ENCODE measurements at regions not wholly inside any gene's neighbourhood (a gene's known extent, or its start where the extent isn't known, plus 50 kb on each side); places are given as distances from the start of the nearest gene placed in this dataset.

- Histone ChIP-seq H3K36me3 (ENCODE audit: low read depth) (no peaks in the 10 kb centered on the region), H3F3A (ENCODE audit: insufficient read depth, low read depth) (no peaks in the 10 kb centered on the region), H3K9me3 (ENCODE audit: insufficient read depth, low read depth) (no peaks in the 10 kb centered on the region), H3K9me2 (ENCODE audit: insufficient read depth) (no peaks in the 10 kb centered on the region), H3K79me2 (ENCODE audit: low read depth) (no peaks in the 10 kb centered on the region), H4K20me1 (ENCODE audit: insufficient read depth) (no peaks in the 10 kb centered on the region), H3K27ac (no peak overlapping the region), H2AFZ (no peak overlapping the region), H3K4me2 (no peak overlapping the region), H3K27me3 (ENCODE audit: insufficient read depth, low read depth) (no peaks in the 10 kb centered on the region), H3K4me3 (no peak overlapping the region), H3K4me1 (replicated peaks; ENCODE audit: insufficient read depth) (no peaks in the 10 kb centered on the region)
- ChIA-PET POLR2A (ENCODE audit: unreplicated experiment) (interaction anchor here (0.7 kb wide), 1 partner anchor 57 kb away, joined by 12 read pairs; no protein-coding TSS in a partner anchor), CTCF (no interaction called here)
- BruUV-seq (replicated peaks): no TSS peak
- TF ChIP-seq EZH2 (IDR thresholded peaks at IDR 0.05; ENCODE audit: low read depth) (no peak), CTCF (conservative IDR thresholded peaks at IDR 0.05) (no peak)
- no peak for DNase-seq
- intact Hi-C loops (cut with micrococcal nuclease; ENCODE audit: unreplicated experiment): no loop called here
Observed at GRCh38 chr7:118330388-118330787, 105.9 kb downstream of the ANKRD7 start.

- H3K9me2 ChIP-seq (ENCODE audit: insufficient read depth): no peaks in the 10 kb centered on the region
- CTCF ChIA-PET: no interaction called here
- TF ChIP-seq CTCF (conservative IDR thresholded peaks at IDR 0.05): no peak
- TF ChIP-seq EZH2 (IDR thresholded peaks at IDR 0.05; ENCODE audit: low read depth): no peak
- H2AFZ ChIP-seq: no peak overlapping the region
- no peaks in the 10 kb centered on the region for H4K20me1 ChIP-seq (ENCODE audit: insufficient read depth)
- no peak overlapping the region for H3K27ac ChIP-seq
- intact Hi-C loops (cut with micrococcal nuclease; ENCODE audit: unreplicated experiment): no loop called here
- POLR2A ChIA-PET (ENCODE audit: unreplicated experiment): no interaction called here
- no peaks in the 10 kb centered on the region for H3K79me2 ChIP-seq (ENCODE audit: low read depth)
- no peaks in the 10 kb centered on the region for H3K9me3 ChIP-seq (ENCODE audit: insufficient read depth, low read depth)
- H3K4me1 ChIP-seq (replicated peaks; ENCODE audit: insufficient read depth): no peaks in the 10 kb centered on the region
- no peaks in the 10 kb centered on the region for H3K36me3 ChIP-seq (ENCODE audit: low read depth)
- no peak overlapping the region for H3K4me3 ChIP-seq
- no peaks in the 10 kb centered on the region for H3F3A ChIP-seq (ENCODE audit: insufficient read depth, low read depth)
- BruUV-seq (replicated peaks): no TSS peak
- no peak overlapping the region for H3K4me2 ChIP-seq
- no peak for DNase-seq
- H3K27me3 ChIP-seq (ENCODE audit: insufficient read depth, low read depth): no peaks in the 10 kb centered on the region
Observed at GRCh38 chr7:118346748-118347147, 122.2 kb downstream of the ANKRD7 start.

GRCh38 chr7:118349604-118350003 is 125.1 kb downstream of the ANKRD7 start:
- Histone ChIP-seq H3K4me2 (no peak overlapping the region), H3K9me3 (ENCODE audit: insufficient read depth, low read depth) (no peaks in the 10 kb centered on the region), H3K4me3 (no peak overlapping the region), H3K4me1 (replicated peaks; ENCODE audit: insufficient read depth) (no peaks in the 10 kb centered on the region), H3K79me2 (ENCODE audit: low read depth) (no peaks in the 10 kb centered on the region), H3K27me3 (ENCODE audit: insufficient read depth, low read depth) (no peaks in the 10 kb centered on the region), H3K27ac (no peak overlapping the region), H2AFZ (no peak overlapping the region), H3K9me2 (ENCODE audit: insufficient read depth) (no peaks in the 10 kb centered on the region), H4K20me1 (ENCODE audit: insufficient read depth) (no peaks in the 10 kb centered on the region), H3K36me3 (ENCODE audit: low read depth) (no peaks in the 10 kb centered on the region), H3F3A (ENCODE audit: insufficient read depth, low read depth) (no peaks in the 10 kb centered on the region; the same call in 1 of the 2 replicates)
- BruUV-seq (replicated peaks): no TSS peak
- POLR2A ChIA-PET (ENCODE audit: unreplicated experiment): no interaction called here
- DNase-seq: no peak
- TF ChIP-seq EZH2 (IDR thresholded peaks at IDR 0.05; ENCODE audit: low read depth) (no peak), CTCF (conservative IDR thresholded peaks at IDR 0.05) (no peak)
- CTCF ChIA-PET: no interaction called here
- intact Hi-C loops (cut with micrococcal nuclease; ENCODE audit: unreplicated experiment): no loop called here
